A673 (cell line): ENCODE measurements at regions not wholly inside any gene's neighbourhood (a gene's known extent, or its start where the extent isn't known, plus 50 kb on each side); places are given as distances from the start of the nearest gene placed in this dataset.

Experiments used
- EZH2 ChIP-seq: fragments of 200-600 bp; sonication (generic); IDR thresholded peaks from 2 replicates; pipeline ENCODE4 v1.6.1; 2017; ENCODE audit warnings: borderline replicate concordance, low read depth, mild to moderate bottlenecking, mixed read lengths, antibody characterized with exemption, low read length; ENCODE audit not compliant: poor library complexity, severe bottlenecking
- TF ChIP-seq, protein P1 (sequence below): fragments of 300-800, 200-600 bp; sonication (generic); conservative IDR thresholded peaks from 2 replicates; pipeline ENCODE4 v1.5.1; 2017; ENCODE audit warnings: low read depth, mild to moderate bottlenecking, antibody characterized with exemption, low read length, moderate library complexity, mixed read lengths

GRCh38 chr6:14585689-14586088, 468.1 kb downstream of the CD83 start:
- TF ChIP-seq EZH2: no peak
- TF ChIP-seq, protein P1, sequence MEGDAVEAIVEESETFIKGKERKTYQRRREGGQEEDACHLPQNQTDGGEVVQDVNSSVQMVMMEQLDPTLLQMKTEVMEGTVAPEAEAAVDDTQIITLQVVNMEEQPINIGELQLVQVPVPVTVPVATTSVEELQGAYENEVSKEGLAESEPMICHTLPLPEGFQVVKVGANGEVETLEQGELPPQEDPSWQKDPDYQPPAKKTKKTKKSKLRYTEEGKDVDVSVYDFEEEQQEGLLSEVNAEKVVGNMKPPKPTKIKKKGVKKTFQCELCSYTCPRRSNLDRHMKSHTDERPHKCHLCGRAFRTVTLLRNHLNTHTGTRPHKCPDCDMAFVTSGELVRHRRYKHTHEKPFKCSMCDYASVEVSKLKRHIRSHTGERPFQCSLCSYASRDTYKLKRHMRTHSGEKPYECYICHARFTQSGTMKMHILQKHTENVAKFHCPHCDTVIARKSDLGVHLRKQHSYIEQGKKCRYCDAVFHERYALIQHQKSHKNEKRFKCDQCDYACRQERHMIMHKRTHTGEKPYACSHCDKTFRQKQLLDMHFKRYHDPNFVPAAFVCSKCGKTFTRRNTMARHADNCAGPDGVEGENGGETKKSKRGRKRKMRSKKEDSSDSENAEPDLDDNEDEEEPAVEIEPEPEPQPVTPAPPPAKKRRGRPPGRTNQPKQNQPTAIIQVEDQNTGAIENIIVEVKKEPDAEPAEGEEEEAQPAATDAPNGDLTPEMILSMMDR: no peak
